CD14-positive monocyte (primary cell): ENCODE measurements at regions not wholly inside any gene's neighbourhood (a gene's known extent, or its start where the extent isn't known, plus 50 kb on each side); places are given as distances from the start of the nearest gene placed in this dataset.
A peak's percentile ranks its signal among the peaks of the same experiment; 100 is the strongest.

Source experiments
- DNase-seq, 3 donors: peaks; one replicate each; pipeline ENCODE4 v3.0.0-alpha.2; 2011 to 2022
- H2AFZ ChIP-seq: 2 replicates; pipeline ENCODE4 v1.6.0; 2012; ENCODE audit warnings: mild to moderate bottlenecking, low read depth, low read length, inconsistent platforms; ENCODE audit not compliant: insufficient read depth, poor library complexity, severe bottlenecking
- H3K27ac ChIP-seq, 2 donors: 1 replicate in 1 of 2; 2 replicates in 1 of 2; pipeline ENCODE4 v1.5.1; 2012 to 2013; ENCODE audit warnings: low read length in 2 of 2, control low read depth in 1 of 2, inconsistent platforms in 1 of 2, low read depth in 1 of 2, mild to moderate bottlenecking in 1 of 2
- H3K27me3 ChIP-seq, 2 donors: one replicate each; pipeline versions ENCODE4 v1.6.0 to v1.6.1; 2011 to 2013; ENCODE audit warnings: low read length in 2 of 2; ENCODE audit not compliant: control insufficient read depth in 2 of 2, insufficient read depth in 2 of 2
- H3K36me3 ChIP-seq, 2 donors: replicated peaks in 1 of 2; 1 replicate in 1 of 2; 2 replicates in 1 of 2; pipeline versions ENCODE4 v1.5.1 to v1.6.1; 2012 to 2013; ENCODE audit warnings: low read length in 2 of 2, control low read depth in 1 of 2, inconsistent platforms in 1 of 2, mild to moderate bottlenecking in 1 of 2; ENCODE audit not compliant: insufficient read depth in 2 of 2, control insufficient read depth in 1 of 2
- H3K4me1 ChIP-seq, 2 donors: 1 replicate in 1 of 2; 2 replicates in 1 of 2; pipeline versions ENCODE4 v1.5.1 to v1.6.1; 2012 to 2013; ENCODE audit warnings: low read length in 2 of 2, control low read depth in 1 of 2, inconsistent platforms in 1 of 2, mild to moderate bottlenecking in 1 of 2, moderate library complexity in 1 of 2; ENCODE audit not compliant: insufficient read depth in 2 of 2, control insufficient read depth in 1 of 2
- H3K4me2 ChIP-seq: replicated peaks from 2 replicates; pipeline ENCODE3; 2012; ENCODE audit warnings: low read length, moderate library complexity, mild to moderate bottlenecking; ENCODE audit not compliant: poor library complexity, severe bottlenecking; ENCODE audit errors: extremely low read depth
- H3K4me3 ChIP-seq, 3 experiments: fragments of 200-600 bp in 1 of 3; sonication (generic) in 1 of 3; replicated peaks in 1 of 3; 1 replicate in 2 of 3; 2 replicates in 1 of 3; pipeline ENCODE4 v1.5.1; 2011 to 2013; ENCODE audit warnings: low read length in 3 of 3, mild to moderate bottlenecking in 3 of 3, control low read depth in 2 of 3, low read depth in 2 of 3, inconsistent platforms in 1 of 3, moderate library complexity in 1 of 3
- H3K79me2 ChIP-seq: 2 replicates; pipeline ENCODE4 v1.6.0; 2012; ENCODE audit warnings: mild to moderate bottlenecking, control low read depth, inconsistent platforms, low read length, moderate library complexity; ENCODE audit not compliant: insufficient read depth
- H3K9ac ChIP-seq: 2 replicates; pipeline ENCODE4 v1.6.0; 2017; ENCODE audit warnings: low read length, mild to moderate bottlenecking; ENCODE audit not compliant: insufficient read depth, poor library complexity, severe bottlenecking
- H3K9me3 ChIP-seq, 2 donors: replicated peaks in 1 of 2; 1 replicate in 1 of 2; 2 replicates in 1 of 2; pipeline versions ENCODE4 v1.5.1 to v1.6.1; 2012 to 2013; ENCODE audit warnings: low read length in 2 of 2, control low read depth in 1 of 2; ENCODE audit not compliant: control insufficient read depth in 1 of 2, insufficient read depth in 1 of 2
- H4K20me1 ChIP-seq: 2 replicates; pipeline ENCODE4 v1.6.0; 2012; ENCODE audit warnings: mild to moderate bottlenecking, low read length, control low read depth, moderate library complexity; ENCODE audit not compliant: insufficient read depth
- H3K27ac Mint-ChIP-seq, 7 donors: one replicate each; pipeline ENCODE4 v1.8.0; 2020; ENCODE audit warnings: mild to moderate bottlenecking in 7 of 7, mixed read lengths in 7 of 7, moderate library complexity in 6 of 7, inconsistent platforms in 2 of 7
- H3K27me3 Mint-ChIP-seq, 3 donors: one replicate each; pipeline ENCODE4 v1.8.0; 2021 to 2022; ENCODE audit warnings: low read depth in 3 of 3, mild to moderate bottlenecking in 3 of 3, mixed read lengths in 3 of 3, moderate library complexity in 3 of 3, inconsistent platforms in 1 of 3
- H3K36me3 Mint-ChIP-seq, 2 donors: one replicate each; pipeline ENCODE4 v1.8.0; 2020; ENCODE audit warnings: mixed read lengths in 2 of 2, inconsistent platforms in 1 of 2, mild to moderate bottlenecking in 1 of 2
- H3K4me1 Mint-ChIP-seq: one replicate; pipeline ENCODE4 v1.8.0; 2020; ENCODE audit warnings: mild to moderate bottlenecking, mixed read lengths
- H3K4me3 Mint-ChIP-seq, 2 donors: one replicate each; pipeline ENCODE4 v1.8.0; 2020; ENCODE audit warnings: mild to moderate bottlenecking in 2 of 2, mixed read lengths in 2 of 2, moderate library complexity in 1 of 2
- H3K9me3 Mint-ChIP-seq, 7 donors: one replicate each; pipeline ENCODE4 v1.8.0; 2020 to 2022; ENCODE audit warnings: mixed read lengths in 7 of 7, mild to moderate bottlenecking in 6 of 7, moderate library complexity in 6 of 7, inconsistent platforms in 2 of 7
- CTCF ChIP-seq: fragments of 200-600 bp; IDR thresholded peaks from one replicate; pipeline ENCODE4 v1.8.0; 2022; ENCODE audit warnings: antibody characterized with exemption, mild to moderate bottlenecking
- WGBS: methylation state at CpG from one replicate; pipeline ENCODE4 v1.1.5; 2013; ENCODE audit warnings: missing lambda C conversion rate; ENCODE audit not compliant: insufficient coverage; 5-methylcytosine and 5-hydroxymethylcytosine counted together
- intact Hi-C, 2 donors: fragments of 100-400 bp; cut with micrococcal nuclease; formaldehyde crosslinking; loops; one replicate each; pipeline versions ENCODE4 v1.15.0 to v1.15.1; 2023

GRCh38 chr14:86084097-86084496 is 554.2 kb downstream of the FLRT2 start:
- H3K9me3 ChIP-seq = peaks cover 0 to 4% of the 10 kb centered on the region in 2 donors
- no peak overlapping the region for H2AFZ ChIP-seq
- no peaks in the 10 kb centered on the region for H3K27me3 ChIP-seq
- H4K20me1 ChIP-seq = no peaks in the 10 kb centered on the region
- WGBS = no CpG with 5 or more reads among the region's 1 CpG
- Mint-ChIP-seq H3K4me3 (no peak overlapping the region), H3K36me3 (no peaks in the 10 kb centered on the region), H3K27ac (no peak overlapping the region), H3K9me3 (peaks cover 2 to 9% (median 5%) of the 10 kb centered on the region in 7 donors), H3K4me1 (peaks cover 12% of the 10 kb centered on the region), H3K27me3 (no peaks in the 10 kb centered on the region)
- no peak overlapping the region for H3K9ac ChIP-seq
- no peak overlapping the region for H3K4me2 ChIP-seq
- intact Hi-C loops = no loop called here
- no peaks in the 10 kb centered on the region for H3K79me2 ChIP-seq
- H3K4me3 ChIP-seq = no peak overlapping the region
- no peak overlapping the region for H3K27ac ChIP-seq
- DNase-seq = no peak
- no peaks in the 10 kb centered on the region for H3K36me3 ChIP-seq
- no peak for TF ChIP-seq CTCF
- H3K4me1 ChIP-seq = no peaks in the 10 kb centered on the region

DNA sequence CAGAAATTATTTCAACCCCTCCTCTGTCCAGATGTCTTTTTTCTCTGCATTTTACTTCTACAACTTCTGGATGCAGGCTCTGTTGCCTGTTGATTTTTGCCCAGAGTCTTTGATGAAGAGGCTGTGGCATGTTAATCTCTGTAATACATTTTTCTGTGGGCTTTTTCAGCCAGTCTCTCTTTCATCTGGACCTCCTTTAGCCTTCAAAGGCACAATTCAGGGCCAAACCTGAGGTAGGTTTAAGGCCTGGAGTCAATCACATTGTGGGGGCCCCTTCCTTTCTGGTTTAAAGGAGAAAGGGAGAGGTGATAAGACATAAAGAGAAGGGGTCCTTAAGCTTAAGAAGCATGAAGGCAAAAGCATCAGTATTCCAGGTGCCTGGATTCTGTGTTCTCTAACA is 553.7 kb downstream of the FLRT2 start:
- H3K27me3 ChIP-seq = no peaks in the 10 kb centered on the region
- H3K4me1 ChIP-seq = no peaks in the 10 kb centered on the region
- no peaks in the 10 kb centered on the region for H3K36me3 ChIP-seq
- TF ChIP-seq CTCF = no peak
- H3K4me2 ChIP-seq = no peak overlapping the region
- H3K4me1 Mint-ChIP-seq = peaks cover 12% of the 10 kb centered on the region
- peaks cover 3 to 9% (median 6%) of the 10 kb centered on the region in 7 donors for H3K9me3 Mint-ChIP-seq
- H3K27me3 Mint-ChIP-seq = no peaks in the 10 kb centered on the region
- H2AFZ ChIP-seq = no peak overlapping the region
- DNase-seq = no peak
- no peaks in the 10 kb centered on the region for H3K36me3 Mint-ChIP-seq
- intact Hi-C loops = no loop called here
- no peaks in the 10 kb centered on the region for H3K79me2 ChIP-seq
- no peak overlapping the region for H3K27ac ChIP-seq
- no peak overlapping the region for H3K4me3 Mint-ChIP-seq
- H3K9ac ChIP-seq = no peak overlapping the region
- no peaks in the 10 kb centered on the region for H4K20me1 ChIP-seq
- no peak overlapping the region for H3K4me3 ChIP-seq
- peaks cover 0 to 4% of the 10 kb centered on the region in 2 donors for H3K9me3 ChIP-seq
- peak overlapping the region in 1 of 7 donors; percentile 64 for H3K27ac Mint-ChIP-seq
